Uterus (tissue), 3 donors: ENCODE measurements at regions not wholly inside any gene's neighbourhood (a gene's known extent, or its start where the extent isn't known, plus 50 kb on each side); places are given as distances from the start of the nearest gene placed in this dataset.

Source experiments
- DNase-seq, 2 donors: peaks; one replicate each; pipeline ENCODE4 v3.0.0-alpha.2; 2019 to 2020
- H3K27ac ChIP-seq, 2 donors: fragments of 200-600 bp; sonication (generic); 1 replicate in 1 of 2; 2 replicates in 1 of 2; pipeline ENCODE4 v1.5.1; 2016 to 2018
- H3K27me3 ChIP-seq, 2 donors: fragments of 200-600 bp; sonication (generic); one replicate each; pipeline ENCODE4 v1.5.1; 2018 to 2019; ENCODE audit warnings: control low read depth in 1 of 2
- H3K36me3 ChIP-seq, 2 donors: fragments of 200-600 bp; sonication (generic); one replicate each; pipeline ENCODE4 v1.5.1; 2019; ENCODE audit warnings: control low read depth in 1 of 2
- H3K4me1 ChIP-seq, 2 donors: fragments of 200-600 bp; sonication (generic); one replicate each; pipeline ENCODE4 v1.5.1; 2018 to 2019; ENCODE audit warnings: control low read depth in 1 of 2
- H3K4me3 ChIP-seq, 2 donors: fragments of 200-600 bp; sonication (generic); 1 replicate in 1 of 2; 2 replicates in 1 of 2; pipeline ENCODE4 v1.5.1; 2018 to 2019; ENCODE audit warnings: mild to moderate bottlenecking in 1 of 2
- H3K9me3 ChIP-seq, 2 donors: fragments of 200-600 bp; sonication (generic); one replicate each; pipeline ENCODE4 v1.5.1; 2019; ENCODE audit warnings: control low read depth in 1 of 2
- POLR2A ChIP-seq, 2 donors: fragments of 450-650 bp; IDR thresholded peaks; one replicate each; pipeline ENCODE4 v1.6.1; 2016; ENCODE audit warnings: antibody characterized with exemption in 2 of 2, mild to moderate bottlenecking in 1 of 2, moderate library complexity in 1 of 2
- intact Hi-C: fragments of 100-400 bp; cut with DNase I; formaldehyde crosslinking; loops from one replicate; pipeline ENCODE4 v1.15.1; 2023; ENCODE audit warnings: low total_unique reads
- TF ChIP-seq, protein P1 (sequence below), 4 experiments: fragments of 200-600 bp in 2 of 4; fragments of 450-650 bp in 2 of 4; sonication (generic) in 2 of 4; IDR thresholded peaks; one replicate each; pipeline ENCODE4 v1.5.1; 2016 to 2019; ENCODE audit warnings: antibody characterized with exemption in 4 of 4, mild to moderate bottlenecking in 2 of 4, moderate library complexity in 1 of 4
- donor health status: DM: yes; HTN: yes; CAD: no.

- Histone ChIP-seq H3K27me3 (no peaks in the 10 kb centered on the region), H3K27ac (no peak overlapping the region), H3K36me3 (no peaks in the 10 kb centered on the region), H3K4me3 (no peak overlapping the region), H3K9me3 (no peaks in the 10 kb centered on the region), H3K4me1 (no peaks in the 10 kb centered on the region)
- DNase-seq: no peak
- intact Hi-C loops: no loop called here
- TF ChIP-seq POLR2A (IDR thresholded peaks at IDR 0.05): no peak
- TF ChIP-seq, protein P1, sequence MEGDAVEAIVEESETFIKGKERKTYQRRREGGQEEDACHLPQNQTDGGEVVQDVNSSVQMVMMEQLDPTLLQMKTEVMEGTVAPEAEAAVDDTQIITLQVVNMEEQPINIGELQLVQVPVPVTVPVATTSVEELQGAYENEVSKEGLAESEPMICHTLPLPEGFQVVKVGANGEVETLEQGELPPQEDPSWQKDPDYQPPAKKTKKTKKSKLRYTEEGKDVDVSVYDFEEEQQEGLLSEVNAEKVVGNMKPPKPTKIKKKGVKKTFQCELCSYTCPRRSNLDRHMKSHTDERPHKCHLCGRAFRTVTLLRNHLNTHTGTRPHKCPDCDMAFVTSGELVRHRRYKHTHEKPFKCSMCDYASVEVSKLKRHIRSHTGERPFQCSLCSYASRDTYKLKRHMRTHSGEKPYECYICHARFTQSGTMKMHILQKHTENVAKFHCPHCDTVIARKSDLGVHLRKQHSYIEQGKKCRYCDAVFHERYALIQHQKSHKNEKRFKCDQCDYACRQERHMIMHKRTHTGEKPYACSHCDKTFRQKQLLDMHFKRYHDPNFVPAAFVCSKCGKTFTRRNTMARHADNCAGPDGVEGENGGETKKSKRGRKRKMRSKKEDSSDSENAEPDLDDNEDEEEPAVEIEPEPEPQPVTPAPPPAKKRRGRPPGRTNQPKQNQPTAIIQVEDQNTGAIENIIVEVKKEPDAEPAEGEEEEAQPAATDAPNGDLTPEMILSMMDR (IDR thresholded peaks at IDR 0.05): no peak
Observed at GRCh38 chr18:78595453-78595852, 384.2 kb upstream of the SALL3 start.

- Histone ChIP-seq H3K9me3 (no peaks in the 10 kb centered on the region), H3K4me3 (no peak overlapping the region), H3K36me3 (no peaks in the 10 kb centered on the region), H3K4me1 (no peaks in the 10 kb centered on the region), H3K27me3 (no peaks in the 10 kb centered on the region), H3K27ac (no peak overlapping the region)
- intact Hi-C loops: no loop called here
- no peak for DNase-seq
- TF ChIP-seq, protein P1 (IDR thresholded peaks at IDR 0.05): no peak
- TF ChIP-seq POLR2A (IDR thresholded peaks at IDR 0.05): no peak
Observed at GRCh38 chr18:78595924-78596573, 383.6 kb upstream of the SALL3 start.

- Histone ChIP-seq H3K27me3 (no peaks in the 10 kb centered on the region), H3K27ac (no peak overlapping the region), H3K9me3 (no peaks in the 10 kb centered on the region), H3K4me3 (no peak overlapping the region), H3K36me3 (no peaks in the 10 kb centered on the region), H3K4me1 (no peaks in the 10 kb centered on the region)
- DNase-seq: no peak
- TF ChIP-seq, protein P1 (IDR thresholded peaks at IDR 0.05): no peak
- no peak for TF ChIP-seq POLR2A (IDR thresholded peaks at IDR 0.05)
- intact Hi-C loops: no loop called here
Observed at GRCh38 chr18:78596794-78597345, 382.7 kb upstream of the SALL3 start.

GRCh38 chr18:78601349-78601748 is 378.3 kb upstream of the SALL3 start:
- no peak for DNase-seq
- H3K36me3 ChIP-seq: no peaks in the 10 kb centered on the region
- H3K4me3 ChIP-seq: no peak overlapping the region
- H3K4me1 ChIP-seq: no peaks in the 10 kb centered on the region
- H3K9me3 ChIP-seq: no peaks in the 10 kb centered on the region
- TF ChIP-seq, protein P1 (IDR thresholded peaks at IDR 0.05): no peak
- TF ChIP-seq POLR2A (IDR thresholded peaks at IDR 0.05): no peak
- no peaks in the 10 kb centered on the region for H3K27me3 ChIP-seq
- intact Hi-C loops: no loop called here
- H3K27ac ChIP-seq: no peak overlapping the region

GRCh38 chr18:78601923-78602322 is 377.7 kb upstream of the SALL3 start:
- TF ChIP-seq, protein P1 (IDR thresholded peaks at IDR 0.05): no peak
- TF ChIP-seq POLR2A (IDR thresholded peaks at IDR 0.05): no peak
- Histone ChIP-seq H3K27ac (no peak overlapping the region), H3K9me3 (no peaks in the 10 kb centered on the region), H3K36me3 (no peaks in the 10 kb centered on the region), H3K27me3 (no peaks in the 10 kb centered on the region), H3K4me3 (no peak overlapping the region), H3K4me1 (no peaks in the 10 kb centered on the region)
- DNase-seq: no peak
- intact Hi-C loops: no loop called here
